ENCODE measurements at regions not wholly inside any gene's neighbourhood (a gene's known extent, or its start where the extent isn't known, plus 50 kb on each side); places are given as distances from the start of the nearest gene placed in this dataset.

GRCh38 chr2:19536136-19536535 is 177.7 kb upstream of the OSR1 start:
- TF ChIP-seq CTCF (IDR thresholded peaks at IDR 0.05), result no peak
- no peaks in the 10 kb centered on the region for H3K27me3 ChIP-seq
- DNase-seq (no peak), ATAC-seq (no peak)
- no peak overlapping the region for H3K27ac ChIP-seq
- 68 to 73% (median 71%) methylated on average over 3 of the region's 3 CpGs for WGBS, 4 donors
- H3K36me3 ChIP-seq, result no peaks in the 10 kb centered on the region
- H3K9me3 ChIP-seq, result peaks cover 0 to 5% (median 0%) of the 10 kb centered on the region in 12 donors
- no peak overlapping the region for H3K4me3 ChIP-seq
- intact Hi-C loops (cut with DNase I), result no loop called here
- H3K4me1 ChIP-seq, result peaks cover 0 to 9% (median 0%) of the 10 kb centered on the region in 12 donors

GRCh38 chr2:19532547-19533196 is 174.2 kb upstream of the OSR1 start:
- Histone ChIP-seq H3K36me3 (no peaks in the 10 kb centered on the region), H3K27ac (no peak overlapping the region), H3K4me1 (no peaks in the 10 kb centered on the region), H3K4me3 (no peak overlapping the region), H3K9me3 (peaks cover 0 to 5% (median 0%) of the 10 kb centered on the region in 12 donors), H3K27me3 (no peaks in the 10 kb centered on the region)
- 80 to 100% (median 100%) methylated on average over 1 of the region's 1 CpG for WGBS, 4 donors
- DNase-seq (no peak), ATAC-seq (peak in 1 of 4 donors; percentile 31)
- intact Hi-C loops (cut with DNase I), result no loop called here
- no peak for TF ChIP-seq POLR2A (IDR thresholded peaks at IDR 0.05)
- TF ChIP-seq CTCF (IDR thresholded peaks at IDR 0.05), result no peak

GRCh38 chr2:19529677-19530076 is 171.3 kb upstream of the OSR1 start:
- no peak overlapping the region for H3K4me3 ChIP-seq
- H3K9me3 ChIP-seq, result no peaks in the 10 kb centered on the region
- intact Hi-C loops (cut with DNase I), result no loop called here
- no peaks in the 10 kb centered on the region for H3K27me3 ChIP-seq
- WGBS, 4 donors, result 75 to 93% (median 85%) methylated on average over 3 of the region's 3 CpGs
- DNase-seq, result no peak
- peaks cover 0 to 3% (median 0%) of the 10 kb centered on the region in 12 donors for H3K4me1 ChIP-seq
- no peak for TF ChIP-seq CTCF (IDR thresholded peaks at IDR 0.05)
- TF ChIP-seq POLR2A (IDR thresholded peaks at IDR 0.05), result no peak
- H3K36me3 ChIP-seq, result no peaks in the 10 kb centered on the region
- no peak overlapping the region for H3K27ac ChIP-seq
- no peak for ATAC-seq

- Histone ChIP-seq H3K36me3 (no peaks in the 10 kb centered on the region), H3K27me3 (no peaks in the 10 kb centered on the region), H3K4me1 (peaks cover 0 to 3% (median 0%) of the 10 kb centered on the region in 12 donors), H3K27ac (no peak overlapping the region), H3K9me3 (no peaks in the 10 kb centered on the region), H3K4me3 (no peak overlapping the region)
- intact Hi-C loops (cut with DNase I), result no loop called here
- TF ChIP-seq POLR2A (IDR thresholded peaks at IDR 0.05) (no peak), CTCF (IDR thresholded peaks at IDR 0.05) (no peak)
- ATAC-seq (no peak), DNase-seq (no peak)
- 74 to 80% (median 77%) methylated on average over 2 of the region's 2 CpGs for WGBS, 4 donors
These were observed 169.3 kb upstream of the OSR1 start for GRCh38 chr2:19527771-19528170.
